GM18868 (cell line): ENCODE measurements at regions not wholly inside any gene's neighbourhood (a gene's known extent, or its start where the extent isn't known, plus 50 kb on each side); places are given as distances from the start of the nearest gene placed in this dataset.

Experiments
- ATAC-seq: cut with Tn5 transposase; IDR thresholded peaks from one replicate; pipeline ENCODE4 v1.9.1; 2021; ENCODE audit warnings: mild to moderate bottlenecking, moderate library complexity; ENCODE audit not compliant: unreplicated experiment

- no peak for ATAC-seq
Observed at GRCh38 chr12:116454950-116455447, 104.2 kb upstream of the MAP1LC3B2 start.

GRCh38 chr12:116455540-116456329 lies 103.4 kb upstream of the MAP1LC3B2 start:
- no peak for ATAC-seq

DNA sequence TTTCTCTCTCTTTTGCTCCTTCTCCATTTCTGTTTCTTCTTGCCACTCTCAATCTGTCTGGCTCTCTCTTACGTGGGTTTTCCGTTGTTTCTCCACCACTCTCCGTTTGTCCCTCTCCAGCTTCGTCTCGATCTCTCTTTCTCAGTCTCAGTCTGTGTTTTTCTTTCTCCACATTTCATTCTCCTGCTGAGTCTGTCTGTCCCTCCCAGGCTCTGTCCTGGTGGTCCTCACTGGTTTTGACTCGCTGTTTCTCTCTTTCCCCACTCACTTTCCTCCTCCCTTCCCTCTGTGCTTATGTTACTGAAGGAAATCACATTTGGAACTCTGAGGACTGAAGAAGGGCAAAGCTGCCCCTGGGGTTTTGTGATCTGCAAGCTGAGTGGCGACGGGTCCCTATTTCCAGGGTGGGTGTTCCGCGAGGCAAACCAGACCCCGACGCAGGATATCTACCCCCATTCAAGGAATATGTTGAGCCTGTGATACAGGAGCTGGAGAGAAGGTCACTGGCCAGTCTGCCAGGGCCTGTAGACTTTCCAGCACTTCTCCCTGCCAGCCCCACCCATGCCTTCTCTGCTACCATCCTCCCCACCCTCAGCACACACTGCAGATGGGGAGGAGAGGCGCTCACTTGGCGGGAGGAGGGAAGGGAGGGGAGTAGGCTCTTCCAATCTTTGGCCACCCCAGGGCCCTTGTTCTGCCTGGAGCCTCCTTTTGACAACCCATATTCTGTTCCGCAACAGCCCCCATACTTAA lies 102.7 kb upstream of the MAP1LC3B2 start:
- ATAC-seq: no peak

- ATAC-seq: no peak
Observed at GRCh38 chr12:116458492-116458891, 100.7 kb upstream of the MAP1LC3B2 start.

GRCh38 chr12:116459011-116459875 lies 99.9 kb upstream of the MAP1LC3B2 start:
- ATAC-seq: no peak

DNA sequence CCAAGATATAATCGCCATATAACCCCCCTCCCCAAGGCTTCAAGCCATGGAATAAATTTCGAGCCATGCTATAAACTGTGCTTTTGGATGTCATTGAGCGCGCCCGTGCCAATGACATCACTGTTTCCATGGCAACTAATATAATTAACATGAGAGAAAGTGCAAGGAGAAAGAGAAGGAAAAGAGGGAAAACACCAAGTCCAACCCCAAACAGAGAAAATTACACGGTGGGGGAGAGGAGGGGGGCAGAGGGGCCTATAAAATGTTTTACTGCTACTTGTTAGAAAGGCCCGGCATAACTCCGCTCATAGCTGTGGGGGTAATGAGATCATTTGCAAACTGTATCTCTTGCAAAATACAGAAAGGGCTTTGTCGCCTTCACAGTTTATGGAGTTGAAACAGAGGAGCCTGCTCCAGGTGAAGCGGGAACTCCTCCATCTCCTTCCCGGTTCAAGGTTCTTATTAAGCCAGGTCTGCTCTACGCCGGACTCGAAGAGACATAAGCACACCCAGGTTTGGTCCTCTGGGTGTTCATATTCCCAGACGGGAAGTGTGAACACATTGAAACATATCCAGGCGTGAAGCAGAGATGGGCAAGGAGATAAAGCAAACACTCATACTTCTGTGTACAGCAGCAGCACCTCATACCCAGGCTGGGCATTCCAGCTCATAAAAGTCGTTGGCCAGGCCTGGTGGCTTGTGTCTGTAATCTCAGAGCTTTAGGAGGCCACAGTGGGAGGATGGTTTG lies 99.1 kb upstream of the MAP1LC3B2 start:
- ATAC-seq: no peak

- ATAC-seq: no peak
Observed at GRCh38 chr12:116461060-116461459, 98.1 kb upstream of the MAP1LC3B2 start.

GRCh38 chr12:116463366-116463765 lies 95.8 kb upstream of the MAP1LC3B2 start:
- ATAC-seq: no peak

DNA sequence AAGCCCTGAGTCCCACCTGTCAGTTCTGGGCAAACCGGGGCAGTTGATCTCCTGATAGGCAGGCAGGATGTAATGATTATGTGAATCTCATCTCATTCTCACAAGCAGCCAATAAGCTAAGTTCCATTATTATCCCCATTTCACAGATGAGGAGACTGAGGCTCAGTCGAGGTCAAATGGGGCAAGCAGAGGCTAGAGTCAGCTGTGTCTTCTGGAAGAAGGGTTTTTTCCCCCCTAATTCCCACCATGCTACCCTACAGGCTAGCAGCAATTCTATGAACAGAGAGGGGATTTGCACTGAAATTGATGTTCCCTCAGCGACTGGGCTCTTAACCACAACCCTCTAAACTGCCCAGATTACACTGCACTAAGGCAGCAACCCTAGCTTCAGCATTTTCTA lies 93.8 kb upstream of the MAP1LC3B2 start:
- no peak for ATAC-seq

GRCh38 chr12:116465856-116466255 lies 93.3 kb upstream of the MAP1LC3B2 start:
- no peak for ATAC-seq

DNA sequence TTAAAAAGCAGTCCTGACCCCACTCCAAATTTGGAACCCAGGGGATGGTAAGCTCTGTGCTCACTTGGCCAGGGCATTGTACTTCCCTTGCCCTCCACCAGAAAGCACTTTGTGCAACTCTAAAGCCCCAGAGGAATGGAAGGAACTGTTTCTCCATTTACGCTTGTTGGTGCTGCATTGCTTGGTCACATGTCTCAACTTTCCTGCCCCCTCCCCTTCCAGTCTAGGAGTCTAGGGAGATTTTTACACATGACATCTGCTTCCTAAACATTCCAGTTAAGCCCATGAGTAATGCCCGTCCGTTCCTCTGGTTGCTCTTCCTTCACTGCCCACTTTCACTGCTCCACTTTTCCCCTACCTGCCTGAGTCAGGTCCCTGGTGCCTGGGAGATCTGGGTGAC lies 92.6 kb upstream of the MAP1LC3B2 start:
- no peak for ATAC-seq

- ATAC-seq: no peak
Observed at GRCh38 chr12:116469344-116469743, 89.8 kb upstream of the MAP1LC3B2 start.

DNA sequence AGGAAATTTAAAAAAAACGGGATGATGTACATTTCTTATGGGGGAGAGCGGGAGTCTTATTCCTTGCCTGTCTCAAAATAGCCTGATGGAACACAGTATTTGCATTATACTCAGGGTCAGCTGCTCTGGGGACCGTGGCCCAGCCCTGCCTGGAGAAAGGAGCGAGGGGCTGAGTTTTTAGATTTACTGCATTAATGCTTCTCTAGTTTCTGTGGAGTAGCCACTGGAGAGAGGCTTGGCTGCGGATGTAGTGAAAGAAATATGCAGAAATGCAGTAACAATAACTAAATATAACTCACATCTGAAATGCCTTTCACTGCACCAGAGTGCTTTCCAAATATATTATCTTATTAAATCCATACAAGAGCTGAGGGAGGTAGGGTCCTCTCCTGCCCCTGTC lies 87.6 kb upstream of the MAP1LC3B2 start:
- ATAC-seq: no peak

DNA sequence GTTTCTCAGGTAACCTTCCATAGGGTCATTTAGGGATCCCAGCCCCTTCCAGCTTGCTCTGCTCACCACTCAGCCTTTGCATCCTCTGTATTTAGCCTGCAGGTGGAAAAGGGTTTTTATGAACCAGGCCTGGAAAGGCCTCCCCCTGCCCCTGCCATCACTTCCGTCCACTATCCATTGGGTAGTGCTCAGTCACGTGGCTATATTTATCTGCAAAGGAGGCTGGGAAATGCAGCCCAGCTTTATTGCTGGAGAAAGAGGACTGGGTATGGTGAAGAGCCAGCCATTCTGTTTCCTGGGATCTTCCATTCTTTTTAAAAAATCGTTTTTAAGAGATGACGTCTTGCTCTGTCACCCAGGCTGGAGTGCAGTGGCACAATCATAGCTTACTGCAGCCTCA lies 87.0 kb upstream of the MAP1LC3B2 start:
- no peak for ATAC-seq

- no peak for ATAC-seq
Observed at GRCh38 chr12:116473416-116473815, 85.8 kb upstream of the MAP1LC3B2 start.

DNA sequence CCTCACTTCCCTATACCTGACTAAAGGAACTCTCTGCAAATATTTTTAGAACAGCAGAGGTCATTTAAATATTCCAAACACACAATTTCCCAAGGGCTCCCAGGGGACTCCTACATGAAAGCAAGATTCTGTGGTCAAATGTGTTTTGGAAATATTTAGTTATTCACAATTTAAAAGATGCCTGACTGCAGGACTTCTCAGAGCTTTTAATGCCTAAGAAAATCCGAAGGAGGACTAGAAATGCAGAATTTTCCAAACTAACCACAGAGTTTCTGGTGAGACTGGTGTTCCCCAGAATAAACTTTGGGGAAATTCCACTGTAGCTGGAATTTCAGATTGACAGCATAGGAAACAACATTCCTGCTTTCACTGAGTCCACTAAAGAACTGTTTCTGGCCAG lies 84.8 kb upstream of the MAP1LC3B2 start:
- ATAC-seq: no peak

GRCh38 chr12:116474899-116475298 lies 84.3 kb upstream of the MAP1LC3B2 start:
- no peak for ATAC-seq

GRCh38 chr12:116476227-116476822 lies 82.9 kb upstream of the MAP1LC3B2 start:
- no peak for ATAC-seq

DNA sequence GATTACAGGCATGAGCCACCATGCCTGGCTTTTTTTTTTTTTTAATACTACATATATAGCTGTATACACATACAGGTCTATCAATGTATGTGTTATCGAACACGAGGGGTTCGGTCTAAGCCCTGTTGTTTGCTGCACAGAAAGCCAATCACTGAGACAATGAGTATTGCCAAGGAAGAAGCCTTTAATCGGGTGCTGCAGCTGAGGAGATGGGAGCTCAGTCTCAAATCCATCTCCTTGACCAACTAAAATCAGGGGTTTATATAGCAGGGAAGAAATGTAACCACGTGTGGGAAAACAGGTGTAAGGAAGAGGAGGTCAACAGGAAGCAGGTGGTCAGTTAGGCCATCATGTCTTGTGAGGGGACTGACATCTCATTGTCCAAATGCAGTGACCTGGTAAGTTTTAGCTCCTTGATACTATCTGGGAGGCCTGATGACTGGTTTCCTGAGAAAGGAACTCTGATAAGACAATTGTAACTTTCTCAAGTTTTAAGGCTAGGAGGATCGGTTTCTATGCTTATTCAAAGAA lies 80.9 kb upstream of the MAP1LC3B2 start:
- ATAC-seq: no peak
